Heart left ventricle (tissue), 16 donors: ENCODE measurements at regions not wholly inside any gene's neighbourhood (a gene's known extent, or its start where the extent isn't known, plus 50 kb on each side); places are given as distances from the start of the nearest gene placed in this dataset.

ENCODE experiments used
- ATAC-seq, 4 donors: fragments of 200-7000 bp; cut with Tn5 transposase; one replicate each; pipeline ENCODE4 v1.9.1; 2020 to 2022; ENCODE audit warnings: moderate library complexity in 4 of 4, mild to moderate bottlenecking in 3 of 4, moderate number of reproducible peaks in 1 of 4
- DNase-seq, 5 donors: peaks; one replicate each; pipeline ENCODE4 v3.0.0-alpha.2; 2020
- H3K27ac ChIP-seq, 12 donors: fragments of 200-600 bp; sonication (generic) in 4 of 12; one replicate each; pipeline versions ENCODE4 v1.5.0 to v1.8.0; 2016 to 2022; ENCODE audit warnings: mild to moderate bottlenecking in 2 of 12
- H3K27me3 ChIP-seq, 9 donors: fragments of 200-600 bp; sonication (generic) in 2 of 9; one replicate each; pipeline versions ENCODE4 v1.5.1 to v1.8.0; 2016 to 2022; ENCODE audit warnings: mild to moderate bottlenecking in 3 of 9
- H3K36me3 ChIP-seq, 9 donors: fragments of 200-600 bp; sonication (generic) in 2 of 9; one replicate each; pipeline versions ENCODE4 v1.5.0 to v1.8.0; 2018 to 2022; ENCODE audit warnings: mild to moderate bottlenecking in 2 of 9
- H3K4me1 ChIP-seq, 12 donors: fragments of 200-600 bp; sonication (generic) in 4 of 12; one replicate each; pipeline versions ENCODE4 v1.5.0 to v1.8.0; 2016 to 2022; ENCODE audit warnings: mild to moderate bottlenecking in 3 of 12
- H3K4me3 ChIP-seq, 12 donors: fragments of 200-600 bp; sonication (generic) in 4 of 12; one replicate each; pipeline versions ENCODE4 v1.5.0 to v1.8.0; 2017 to 2022; ENCODE audit warnings: mild to moderate bottlenecking in 9 of 12, moderate library complexity in 4 of 12
- H3K9me3 ChIP-seq, 12 donors: fragments of 200-600 bp; sonication (generic) in 4 of 12; one replicate each; pipeline versions ENCODE4 v1.5.0 to v1.8.0; 2016 to 2022; ENCODE audit warnings: mild to moderate bottlenecking in 1 of 12
- CTCF ChIP-seq, 12 donors: fragments of 200-600 bp; sonication (generic) in 4 of 12; IDR thresholded peaks; one replicate each; pipeline versions ENCODE4 v1.5.0 to v1.8.0; 2018 to 2022; ENCODE audit warnings: antibody characterized with exemption in 12 of 12, mild to moderate bottlenecking in 5 of 12
- POLR2A ChIP-seq, 2 donors: fragments of 450-650 bp; IDR thresholded peaks; one replicate each; pipeline ENCODE4 v1.6.1; 2017; ENCODE audit warnings: antibody characterized with exemption in 2 of 2, mild to moderate bottlenecking in 2 of 2, moderate library complexity in 2 of 2
- WGBS, 4 donors: extraction: QIAGEN DNeasy Blood & Tissue Kit in 2 of 4; methylation state at CpG; one replicate each; pipeline versions ENCODE4 v1.1.5 to v1.1.7; 2013 to 2018; 5-methylcytosine and 5-hydroxymethylcytosine counted together
- intact Hi-C, 10 donors: fragments of 100-400 bp; cut with DNase I; formaldehyde crosslinking; loops; one replicate each; pipeline versions ENCODE4 v1.11.1 to v1.14.2; 2022
- donor health status: ischemic (EF 13 %, LVEDD 7.1; RV severe dilation, severe dysfunction).
- donor health status: healthy with polysubstance abuse.
- donor health status: DM: no; HTN: yes; CAD: no.
- donor health status: DM: no; HTN: no; CAD: no.
- donor health status: ischemic (EF 25% LVEDD 6.9; RV normal size, moderate dysfunction).
- donor health status: ischemic (EF 25% LVEDD 5.7; RV mildly dilated, moderate dysfunction).
- donor health status: healthy.
- donor health status: DM: yes; HTN: yes; CAD: no.
- donor health status: ischemic (EF 35%, LVEDD 5.7; RV mildly dilated, moderate dysfunction).
- donor health status: nonischemic (EF 11% LVEDD 7.7; RV severe dilation, severe dysfunction).
- donor health status: DM: yes; HTN: yes; CAD: no.
- donor health status: PGD.
- donor health status: ischemic (EF 29% LVEDD 5.4; RV normal size, mild dysfunction).
- donor health status: nonischemic (EF 23%, LVEDD 6.1; RV moderate dilation, normal function).

DNA sequence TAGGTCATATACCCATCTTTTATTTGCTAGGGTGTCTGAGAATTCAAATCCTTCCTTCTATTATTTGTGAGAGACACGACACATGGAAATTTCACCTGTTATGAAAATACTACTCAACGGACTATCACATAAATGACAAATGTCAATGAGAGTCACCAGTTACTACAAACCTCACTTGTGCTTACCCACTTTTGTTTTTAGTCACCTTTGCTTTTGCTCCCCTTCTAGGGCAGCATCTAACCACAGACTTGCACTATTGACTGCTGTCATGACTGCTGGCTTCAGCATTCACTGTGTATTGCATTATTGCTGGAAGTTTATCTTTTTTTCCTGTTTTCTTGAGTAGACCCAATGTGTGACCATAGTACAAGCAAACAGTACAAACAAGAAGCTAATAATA, 1048.0 kb downstream of the PLA2G4A start:
- ATAC-seq (no peak), DNase-seq (no peak)
- intact Hi-C loops, result no loop called here
- Histone ChIP-seq H3K9me3 (peaks cover 0 to 4% (median 0%) of the 10 kb centered on the region in 12 donors), H3K36me3 (no peaks in the 10 kb centered on the region), H3K4me1 (no peaks in the 10 kb centered on the region), H3K4me3 (no peak overlapping the region), H3K27me3 (no peaks in the 10 kb centered on the region), H3K27ac (no peak overlapping the region)
- 92 to 98% (median 92%) methylated on average over 2 of the region's 2 CpGs for WGBS, 4 donors
- TF ChIP-seq POLR2A (IDR thresholded peaks at IDR 0.05) (no peak), CTCF (IDR thresholded peaks at IDR 0.05) (no peak)

GRCh38 chr1:187877220-187877619, 1048.5 kb downstream of the PLA2G4A start:
- ATAC-seq (no peak), DNase-seq (no peak)
- intact Hi-C loops, result no loop called here
- H3K27ac ChIP-seq, result no peak overlapping the region
- TF ChIP-seq POLR2A (IDR thresholded peaks at IDR 0.05) (no peak), CTCF (IDR thresholded peaks at IDR 0.05) (no peak)
- WGBS, 4 donors, result 67 to 78% (median 72%) methylated on average over 5 of the region's 5 CpGs
- no peak overlapping the region for H3K4me3 ChIP-seq
- H3K9me3 ChIP-seq, result peaks cover 0 to 4% (median 0%) of the 10 kb centered on the region in 12 donors
- no peaks in the 10 kb centered on the region for H3K27me3 ChIP-seq
- H3K4me1 ChIP-seq, result no peaks in the 10 kb centered on the region
- no peaks in the 10 kb centered on the region for H3K36me3 ChIP-seq

- 86 to 89% (median 88%) methylated on average over 8 of the region's 8 CpGs for WGBS, 4 donors
- H3K36me3 ChIP-seq, result no peaks in the 10 kb centered on the region
- DNase-seq (no peak), ATAC-seq (no peak)
- H3K9me3 ChIP-seq, result no peaks in the 10 kb centered on the region
- H3K27me3 ChIP-seq, result no peaks in the 10 kb centered on the region
- TF ChIP-seq POLR2A (IDR thresholded peaks at IDR 0.05) (no peak), CTCF (IDR thresholded peaks at IDR 0.05) (no peak)
- intact Hi-C loops, result no loop called here
- H3K27ac ChIP-seq, result no peak overlapping the region
- no peak overlapping the region for H3K4me3 ChIP-seq
- no peaks in the 10 kb centered on the region for H3K4me1 ChIP-seq
Observed at GRCh38 chr1:187878883-187879282, 1050.1 kb downstream of the PLA2G4A start.

- ATAC-seq, result no peak
- WGBS, 4 donors, result 71 to 86% (median 81%) methylated on average over 2 of the region's 2 CpGs
- Histone ChIP-seq H3K27ac (no peak overlapping the region), H3K36me3 (no peaks in the 10 kb centered on the region), H3K4me3 (no peak overlapping the region), H3K4me1 (no peaks in the 10 kb centered on the region), H3K9me3 (peaks cover 0 to 4% (median 0%) of the 10 kb centered on the region in 12 donors), H3K27me3 (no peaks in the 10 kb centered on the region)
- intact Hi-C loops, result no loop called here
- TF ChIP-seq POLR2A (IDR thresholded peaks at IDR 0.05) (no peak), CTCF (IDR thresholded peaks at IDR 0.05) (no peak)
- DNase-seq, result no peak
Observed at GRCh38 chr1:187883356-187883755, 1054.6 kb downstream of the PLA2G4A start.
